ENCODE measurements at regions not wholly inside any gene's neighbourhood (a gene's known extent, or its start where the extent isn't known, plus 50 kb on each side); places are given as distances from the start of the nearest gene placed in this dataset.

- H3K9me3 ChIP-seq = no peaks in the 10 kb centered on the region
- no peak for TF ChIP-seq CTCF (IDR thresholded peaks at IDR 0.05)
- no peak overlapping the region for H3K27ac ChIP-seq
- intact Hi-C loops (cut with DNase I) = loop anchor here (10.0 kb wide), 1 partner anchor 198 kb away; no protein-coding TSS in a partner anchor
- H3K4me3 ChIP-seq = no peak overlapping the region
- DNase-seq (ENCODE audit: low spot score in 2 of 2) = no peak
- H3K27me3 ChIP-seq = no peaks in the 10 kb centered on the region
- H3K36me3 ChIP-seq = no peaks in the 10 kb centered on the region
- H3K4me1 ChIP-seq = no peaks in the 10 kb centered on the region
Observed at GRCh38 chr2:18176679-18177215, 298.3 kb downstream of the KCNS3 start.

- H3K9me3 ChIP-seq = no peaks in the 10 kb centered on the region
- no peaks in the 10 kb centered on the region for H3K36me3 ChIP-seq
- no peaks in the 10 kb centered on the region for H3K4me1 ChIP-seq
- intact Hi-C loops (cut with DNase I) = loop anchor here (10.0 kb wide), 1 partner anchor 202 kb away; no protein-coding TSS in a partner anchor
- no peak overlapping the region for H3K27ac ChIP-seq
- no peak for TF ChIP-seq CTCF (IDR thresholded peaks at IDR 0.05)
- H3K27me3 ChIP-seq = no peaks in the 10 kb centered on the region
- H3K4me3 ChIP-seq = no peak overlapping the region
- no peak for DNase-seq (ENCODE audit: low spot score in 2 of 2)
Observed at GRCh38 chr2:18172607-18173006, 294.1 kb downstream of the KCNS3 start.

GRCh38 chr2:18171191-18172139 is 293.0 kb downstream of the KCNS3 start:
- peak overlapping the region in 1 of 2 donors; percentile 34 for H3K27ac ChIP-seq
- intact Hi-C loops (cut with DNase I) = loop anchor here (10.0 kb wide), 1 partner anchor 203 kb away; no protein-coding TSS in a partner anchor

GRCh38 chr2:18170642-18171041 is 292.2 kb downstream of the KCNS3 start:
- no peaks in the 10 kb centered on the region for H3K4me1 ChIP-seq
- no peaks in the 10 kb centered on the region for H3K9me3 ChIP-seq
- no peak for DNase-seq (ENCODE audit: low spot score in 2 of 2)
- no peak overlapping the region for H3K4me3 ChIP-seq
- intact Hi-C loops (cut with DNase I) = loop anchor here (10.0 kb wide), 1 partner anchor 204 kb away; no protein-coding TSS in a partner anchor
- no peak for TF ChIP-seq CTCF (IDR thresholded peaks at IDR 0.05)
- H3K27ac ChIP-seq = no peak overlapping the region
- no peaks in the 10 kb centered on the region for H3K36me3 ChIP-seq
- no peaks in the 10 kb centered on the region for H3K27me3 ChIP-seq

More at GRCh38 chr2:18171191-18172139, 293.0 kb downstream of the KCNS3 start:
- no peaks in the 10 kb centered on the region for H3K9me3 ChIP-seq
- no peak overlapping the region for H3K4me3 ChIP-seq
- H3K4me1 ChIP-seq = no peaks in the 10 kb centered on the region
- no peaks in the 10 kb centered on the region for H3K36me3 ChIP-seq
- H3K27me3 ChIP-seq = no peaks in the 10 kb centered on the region
- DNase-seq (ENCODE audit: low spot score in 2 of 2) = no peak
- no peak for TF ChIP-seq CTCF (IDR thresholded peaks at IDR 0.05)

GRCh38 chr2:18169893-18170175 is 291.4 kb downstream of the KCNS3 start:
- Histone ChIP-seq H3K27ac (no peak overlapping the region), H3K27me3 (no peaks in the 10 kb centered on the region), H3K9me3 (no peaks in the 10 kb centered on the region), H3K36me3 (no peaks in the 10 kb centered on the region), H3K4me3 (no peak overlapping the region), H3K4me1 (no peaks in the 10 kb centered on the region)
- DNase-seq (ENCODE audit: low spot score in 2 of 2) = no peak
- no peak for TF ChIP-seq CTCF (IDR thresholded peaks at IDR 0.05)
- intact Hi-C loops (cut with DNase I) = loop anchor here (10.0 kb wide), 1 partner anchor 205 kb away; no protein-coding TSS in a partner anchor
